HepG2 (cell line): ENCODE measurements at regions not wholly inside any gene's neighbourhood (a gene's known extent, or its start where the extent isn't known, plus 50 kb on each side); places are given as distances from the start of the nearest gene placed in this dataset.
A peak's percentile ranks its signal among the peaks of the same experiment; 100 is the strongest.

Experiments
- ATAC-seq: fragments of 200-7000 bp; cut with Tn5 transposase; 3 replicates; pipeline ENCODE4 v1.9.1; 2020; ENCODE audit warnings: mild to moderate bottlenecking, moderate library complexity
- BruUV-seq: library from RNA; stranded (reverse); fragments of 400-500 nt; replicated peaks from 2 replicates; lab custom pipeline; 2021; lab: Mats Ljungman, UMichigan
- CTCF ChIA-PET: fragments of 300-600 bp; formaldehyde crosslinking; extraction: SDS; loops from one replicate; lab custom pipeline; 2021; ENCODE audit warnings: low total read pairs, inconsistent platforms, low intra/inter-chr PET ratio; lab: Yijun Ruan, JAX
- POLR2A ChIA-PET: fragments of 350-600 bp; sonication (Branson Sonifier 250); formaldehyde crosslinking; loops from one replicate; lab custom pipeline; 2020; ENCODE audit warnings: antibody characterized with exemption, inconsistent platforms; lab: Yijun Ruan, JAX
- DNase-seq: peaks from one replicate; pipeline ENCODE4 v3.0.0-alpha.2; 2015; ENCODE audit warnings: low spot score
- FAIRE-seq: peaks from 3 replicates; lab custom pipeline; 2011; peaks lifted over from hg19 to GRCh38; lab: Jason Lieb, UNC
- H2AFZ ChIP-seq: one replicate; pipeline ENCODE4 v1.6.1; 2011; ENCODE audit warnings: low read length, inconsistent platforms
- H3K27ac ChIP-seq: fragments of 300-600 bp; 3 replicates; pipeline ENCODE4 v1.8.0; 2011; ENCODE audit warnings: mixed run types, mild to moderate bottlenecking, mixed read lengths, low read length, inconsistent platforms; ENCODE audit not compliant: insufficient read depth; ENCODE audit errors: extremely low read length
- H3K27me3 ChIP-seq, 2 experiments: fragments of 200-600 bp in 1 of 2; 2 replicates in 1 of 2; 3 replicates in 1 of 2; pipeline versions ENCODE4 v1.6.0 to v1.8.0; 2011; ENCODE audit warnings: low read length in 2 of 2, mild to moderate bottlenecking in 2 of 2, moderate library complexity in 2 of 2, inconsistent platforms in 1 of 2; ENCODE audit not compliant: insufficient read depth in 2 of 2, control insufficient read depth in 1 of 2
- H3K36me3 ChIP-seq, 2 experiments: fragments of 200-600 bp in 1 of 2; replicated peaks in 1 of 2; 2 replicates in 1 of 2; 3 replicates in 1 of 2; pipeline versions ENCODE4 v1.5.1 to v1.8.0; 2011; ENCODE audit warnings: low read length in 2 of 2, inconsistent platforms in 1 of 2; ENCODE audit not compliant: insufficient read depth in 2 of 2, control insufficient read depth in 1 of 2
- H3K4me1 ChIP-seq: 2 replicates; pipeline ENCODE4 v1.5.1; 2012; ENCODE audit warnings: low read length, inconsistent platforms; ENCODE audit not compliant: insufficient read depth
- H3K4me2 ChIP-seq: 2 replicates; pipeline ENCODE4 v1.6.0; 2011; ENCODE audit warnings: low read depth, low read length, inconsistent platforms
- H3K4me3 ChIP-seq, 3 experiments: fragments of 200-600 bp in 1 of 3; sonication (generic), shearing (Covaris generic) in 1 of 3; replicated peaks in 1 of 3; 2 replicates each; pipeline ENCODE4 v1.5.1; 2011 to 2016; ENCODE audit warnings: low read length in 3 of 3, inconsistent platforms in 2 of 3, low read depth in 2 of 3, mild to moderate bottlenecking in 2 of 3, control low read depth in 1 of 3, mixed read lengths in 1 of 3; ENCODE audit not compliant: insufficient read depth in 1 of 3
- H3K79me2 ChIP-seq: one replicate; pipeline ENCODE4 v1.6.1; 2011; ENCODE audit warnings: low read length, inconsistent platforms; ENCODE audit not compliant: insufficient read depth
- H3K9ac ChIP-seq: 2 replicates; pipeline ENCODE4 v1.6.0; 2011; ENCODE audit warnings: mild to moderate bottlenecking, low read depth, low read length, inconsistent platforms; ENCODE audit not compliant: insufficient read depth
- H3K9me3 ChIP-seq: 2 replicates; pipeline ENCODE4 v1.5.1; 2012; ENCODE audit warnings: mild to moderate bottlenecking, low read length
- H4K20me1 ChIP-seq: 2 replicates; pipeline ENCODE4 v1.6.0; 2011; ENCODE audit warnings: inconsistent platforms, mild to moderate bottlenecking, low read length, moderate library complexity; ENCODE audit not compliant: insufficient read depth
- ERF ChIP-seq: IDR thresholded peaks from 2 replicates; pipeline ENCODE4 v1.6.1; 2018; ENCODE audit warnings: missing biosample characterization, missing genetic modification reagents
- MAFF ChIP-seq: IDR thresholded peaks from 2 replicates; pipeline ENCODE4 v1.6.1; 2011; ENCODE audit warnings: low read depth, low read length, improper control_type of control experiment
- MAFK ChIP-seq, 2 experiments: IDR thresholded peaks in 1 of 2; conservative IDR thresholded peaks in 1 of 2; 2 replicates each; pipeline ENCODE4 v1.6.1; 2011; ENCODE audit warnings: improper control_type of control experiment in 2 of 2, low read length in 2 of 2
- ZMAT3 ChIP-seq: sonication (generic); formaldehyde crosslinking; conservative IDR thresholded peaks from 2 replicates; pipeline ENCODE4 v1.7.0; 2021; ENCODE audit warnings: missing genetic modification reagents
- ZNF530 ChIP-seq: sonication (generic); formaldehyde crosslinking; IDR thresholded peaks from 2 replicates; pipeline ENCODE4 v1.5.0; 2020; ENCODE audit warnings: low read depth, mild to moderate bottlenecking, missing genetic modification reagents
- ZNF572 ChIP-seq: sonication (generic); formaldehyde crosslinking; IDR thresholded peaks from 2 replicates; pipeline ENCODE4 v1.5.1; 2020; ENCODE audit warnings: mild to moderate bottlenecking, missing genetic modification reagents
- WGBS: methylation state at CpG from one replicate; pipeline ENCODE4 v1.1.6; 2017; ENCODE audit warnings: low lambda C conversion rate; 5-methylcytosine and 5-hydroxymethylcytosine counted together
- in situ Hi-C: cut with HindIII; loops from 2 replicates; pipeline ENCODE4 v1.10.0; 2017; ENCODE audit warnings: low pct_unique_long_range_greater_than_20kb; ENCODE audit not compliant: extremely low pct_ligation_motif_present
- intact Hi-C: fragments of 100-400 bp; cut with micrococcal nuclease; formaldehyde crosslinking; loops from one replicate; pipeline ENCODE4 v1.10.0; 2022; ENCODE audit not compliant: unreplicated experiment
- TF ChIP-seq, protein P1 (sequence below): sonication (generic); formaldehyde crosslinking; IDR thresholded peaks from 2 replicates; pipeline ENCODE4 v1.5.1; 2020; ENCODE audit warnings: mild to moderate bottlenecking, missing genetic modification reagents

DNA sequence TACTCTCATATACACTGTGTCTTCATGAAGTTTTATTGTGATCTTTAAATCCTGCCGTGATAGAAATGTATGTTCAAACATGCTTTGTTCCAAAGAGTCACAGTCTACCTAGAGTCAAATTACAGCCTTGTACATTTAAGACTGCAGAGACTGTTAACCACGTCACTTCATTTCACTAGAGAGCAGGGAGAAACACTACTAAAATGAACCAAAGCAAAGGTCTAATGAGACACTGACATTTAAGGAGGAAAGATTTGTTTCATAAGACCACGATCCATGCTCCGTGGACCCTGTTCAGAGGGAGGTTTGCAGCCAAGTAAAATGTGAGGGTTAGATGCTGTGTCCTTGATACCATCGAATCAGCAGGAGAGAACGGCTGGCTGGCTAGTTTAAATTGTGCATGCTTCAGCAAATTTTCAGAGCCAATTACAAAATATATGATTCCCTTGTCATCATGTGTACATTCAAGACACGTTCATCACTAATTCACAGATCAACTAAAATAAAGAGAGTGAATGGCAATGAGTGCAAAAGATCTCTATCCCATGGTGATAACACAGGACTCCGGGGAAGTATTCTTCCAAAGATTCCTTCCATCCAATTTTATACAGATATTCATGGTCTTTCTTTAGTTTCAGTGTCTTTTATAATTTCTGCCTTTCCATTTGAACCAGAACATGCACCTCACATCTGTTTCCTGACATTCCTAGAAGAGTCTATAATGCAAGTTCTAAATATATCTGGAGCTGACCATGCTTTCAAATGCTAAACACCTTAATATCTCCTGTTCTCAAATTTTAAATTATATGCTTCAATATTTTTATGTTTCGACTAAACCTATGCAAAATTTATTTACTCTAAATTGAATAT, 960.9 kb upstream of the FAT3 start:
- Histone ChIP-seq H4K20me1 (no peaks in the 10 kb centered on the region), H3K9me3 (no peaks in the 10 kb centered on the region), H3K79me2 (no peaks in the 10 kb centered on the region), H3K9ac (no peak overlapping the region), H3K4me3 (no peak overlapping the region), H2AFZ (no peak overlapping the region), H3K27me3 (no peaks in the 10 kb centered on the region)
- intact Hi-C loops: no loop called here
- no peak for DNase-seq
- BruUV-seq: no TSS peak
- POLR2A ChIA-PET: no interaction called here
- TF ChIP-seq MAFF: peak; percentile 33; the same call in 1 of the 2 replicates
- TF ChIP-seq, protein P1, sequence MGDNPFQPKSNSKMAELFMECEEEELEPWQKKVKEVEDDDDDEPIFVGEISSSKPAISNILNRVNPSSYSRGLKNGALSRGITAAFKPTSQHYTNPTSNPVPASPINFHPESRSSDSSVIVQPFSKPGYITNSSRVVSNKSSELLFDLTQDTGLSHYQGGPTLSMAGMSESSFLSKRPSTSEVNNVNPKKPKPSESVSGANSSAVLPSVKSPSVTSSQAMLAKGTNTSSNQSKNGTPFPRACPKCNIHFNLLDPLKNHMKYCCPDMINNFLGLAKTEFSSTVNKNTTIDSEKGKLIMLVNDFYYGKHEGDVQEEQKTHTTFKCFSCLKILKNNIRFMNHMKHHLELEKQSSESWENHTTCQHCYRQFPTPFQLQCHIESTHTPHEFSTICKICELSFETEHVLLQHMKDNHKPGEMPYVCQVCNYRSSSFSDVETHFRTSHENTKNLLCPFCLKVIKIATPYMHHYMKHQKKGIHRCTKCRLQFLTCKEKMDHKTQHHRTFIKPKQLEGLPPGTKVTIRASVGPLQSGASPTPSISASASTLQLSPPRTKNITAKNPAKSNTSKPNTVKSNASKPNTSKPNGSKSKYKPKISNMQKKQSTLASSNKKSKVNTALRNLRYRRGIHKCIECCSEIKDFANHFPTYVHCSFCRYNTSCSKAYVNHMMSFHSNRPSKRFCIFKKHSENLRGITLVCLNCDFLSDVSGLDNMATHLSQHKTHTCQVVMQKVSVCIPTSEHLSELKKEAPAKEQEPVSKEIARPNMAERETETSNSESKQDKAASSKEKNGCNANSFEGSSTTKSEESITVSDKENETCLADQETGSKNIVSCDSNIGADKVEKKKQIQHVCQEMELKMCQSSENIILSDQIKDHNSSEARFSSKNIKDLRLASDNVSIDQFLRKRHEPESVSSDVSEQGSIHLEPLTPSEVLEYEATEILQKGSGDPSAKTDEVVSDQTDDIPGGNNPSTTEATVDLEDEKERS (CRISPR knock-in tag): no peak
- no peak for TF ChIP-seq ZMAT3
- TF ChIP-seq ERF (CRISPR knock-in tag): no peak
- no peak for TF ChIP-seq ZNF572 (CRISPR knock-in tag)
- TF ChIP-seq ZNF530: no peak
- TF ChIP-seq MAFK (conservative IDR thresholded peaks at IDR 0.05 in 1 of 2, IDR thresholded peaks at IDR 0.05 in 1 of 2; ENCODE audit: low read length in 2 of 2): peak; percentile 65 to 80
- TF ChIP-seq, all 625 proteins: peak for 2
- WGBS: 9% methylated on average over 9 of the region's 9 CpGs
- Histone ChIP-seq H3K4me1 (no peaks in the 10 kb centered on the region), H3K36me3 (no peaks in the 10 kb centered on the region), H3K27ac (no peak overlapping the region), H3K4me2 (no peak overlapping the region)
- in situ Hi-C loops: no loop called here
- no peak for ATAC-seq
- CTCF ChIA-PET: no interaction called here
- FAIRE-seq: no peak
